Mesothelial cell of epicardium (in vitro differentiated cells): ENCODE measurements at regions not wholly inside any gene's neighbourhood (a gene's known extent, or its start where the extent isn't known, plus 50 kb on each side); places are given as distances from the start of the nearest gene placed in this dataset.

Experiments
- DNase-seq, 2 experiments: peaks; one replicate each; pipeline ENCODE4 v3.0.0; 2021; ENCODE audit warnings: low spot score in 2 of 2; ENCODE audit not compliant: unreplicated experiment in 2 of 2
- H3K27ac Mint-ChIP-seq: 2 replicates; pipeline ENCODE4 v1.8.0; 2021; ENCODE audit warnings: mixed read lengths
- H3K27me3 Mint-ChIP-seq: 2 replicates; pipeline ENCODE4 v1.8.0; 2021; ENCODE audit warnings: low read depth, mixed read lengths
- H3K36me3 Mint-ChIP-seq: 2 replicates; pipeline ENCODE4 v1.8.0; 2021; ENCODE audit warnings: mixed read lengths
- H3K4me1 Mint-ChIP-seq: 2 replicates; pipeline ENCODE4 v1.8.0; 2021; ENCODE audit warnings: mixed read lengths
- H3K4me3 Mint-ChIP-seq: 2 replicates; pipeline ENCODE4 v1.8.0; 2021; ENCODE audit warnings: mild to moderate bottlenecking, moderate library complexity, mixed read lengths
- H3K9me3 Mint-ChIP-seq: 2 replicates; pipeline ENCODE4 v1.8.0; 2021; ENCODE audit warnings: mixed read lengths
- CTCF ChIP-seq: fragments of 200-600 bp; sonication (generic); IDR thresholded peaks from one replicate; pipeline ENCODE4 v1.5.0; 2021; ENCODE audit warnings: antibody characterized with exemption; ENCODE audit not compliant: unreplicated experiment

- Mint-ChIP-seq H3K4me1 (peaks cover 18% of the 10 kb centered on the region), H3K4me3 (no peak overlapping the region), H3K36me3 (no peaks in the 10 kb centered on the region), H3K27ac (no peak overlapping the region), H3K27me3 (no peaks in the 10 kb centered on the region), H3K9me3 (peaks cover 4% of the 10 kb centered on the region)
- TF ChIP-seq CTCF: no peak
- no peak for DNase-seq
These were observed 89.9 kb upstream of the PRICKLE1 start for GRCh38 chr12:42679466-42679865.

GRCh38 chr12:42677461-42677860, 87.9 kb upstream of the PRICKLE1 start:
- no peak overlapping the region for H3K4me3 Mint-ChIP-seq
- no peak for TF ChIP-seq CTCF
- H3K36me3 Mint-ChIP-seq: no peaks in the 10 kb centered on the region
- H3K27me3 Mint-ChIP-seq: no peaks in the 10 kb centered on the region
- peaks cover 4% of the 10 kb centered on the region for H3K9me3 Mint-ChIP-seq
- peaks cover 18% of the 10 kb centered on the region for H3K4me1 Mint-ChIP-seq
- H3K27ac Mint-ChIP-seq: no peak overlapping the region
- no peak for DNase-seq

GRCh38 chr12:42673535-42673934, 84.0 kb upstream of the PRICKLE1 start:
- no peak for DNase-seq
- H3K27me3 Mint-ChIP-seq: no peaks in the 10 kb centered on the region
- no peak overlapping the region for H3K27ac Mint-ChIP-seq
- no peaks in the 10 kb centered on the region for H3K36me3 Mint-ChIP-seq
- H3K9me3 Mint-ChIP-seq: peaks cover 4% of the 10 kb centered on the region
- TF ChIP-seq CTCF: no peak
- peaks cover 20% of the 10 kb centered on the region for H3K4me1 Mint-ChIP-seq
- H3K4me3 Mint-ChIP-seq: no peak overlapping the region

- no peak for DNase-seq
- no peaks in the 10 kb centered on the region for H3K9me3 Mint-ChIP-seq
- no peaks in the 10 kb centered on the region for H3K36me3 Mint-ChIP-seq
- H3K4me1 Mint-ChIP-seq: peaks cover 13% of the 10 kb centered on the region
- no peaks in the 10 kb centered on the region for H3K27me3 Mint-ChIP-seq
- TF ChIP-seq CTCF: no peak
- no peak overlapping the region for H3K4me3 Mint-ChIP-seq
- H3K27ac Mint-ChIP-seq: no peak overlapping the region
These were observed 81.2 kb upstream of the PRICKLE1 start for GRCh38 chr12:42670719-42671118.

- Mint-ChIP-seq H3K27ac (no peak overlapping the region), H3K9me3 (no peaks in the 10 kb centered on the region), H3K4me3 (no peak overlapping the region), H3K27me3 (no peaks in the 10 kb centered on the region), H3K4me1 (peaks cover 13% of the 10 kb centered on the region), H3K36me3 (no peaks in the 10 kb centered on the region)
- no peak for DNase-seq
- TF ChIP-seq CTCF: no peak
These were observed 80.0 kb upstream of the PRICKLE1 start for GRCh38 chr12:42669553-42669952.

GRCh38 chr12:42666671-42667243, 77.2 kb upstream of the PRICKLE1 start:
- Mint-ChIP-seq H3K36me3 (no peaks in the 10 kb centered on the region), H3K4me3 (no peak overlapping the region), H3K9me3 (no peaks in the 10 kb centered on the region), H3K4me1 (peaks cover 14% of the 10 kb centered on the region), H3K27ac (no peak overlapping the region), H3K27me3 (no peaks in the 10 kb centered on the region)
- no peak for DNase-seq
- TF ChIP-seq CTCF: no peak
